ENCODE measurements at regions not wholly inside any gene's neighbourhood (a gene's known extent, or its start where the extent isn't known, plus 50 kb on each side); places are given as distances from the start of the nearest gene placed in this dataset.

DNA sequence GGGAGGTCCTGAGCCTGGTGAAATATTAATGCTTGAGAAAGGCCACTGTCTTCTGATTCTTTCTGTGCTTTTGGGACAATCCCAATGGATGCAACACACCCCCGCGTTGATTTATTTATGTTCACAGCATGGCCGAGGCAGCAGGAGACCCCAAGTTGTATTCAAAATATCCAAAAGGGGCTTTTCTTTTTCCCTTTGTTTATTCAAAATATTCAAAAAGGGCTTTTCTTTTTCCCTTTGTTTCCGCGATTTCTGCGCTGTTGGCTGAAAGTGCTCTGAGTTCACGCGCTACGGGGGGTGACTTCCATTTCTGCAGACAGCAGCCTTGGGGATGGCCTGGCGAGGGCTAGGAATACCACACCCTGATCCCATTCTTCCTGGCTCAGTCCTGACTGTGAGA is 59.5 kb upstream of the PPP2R3B start (continued):
- TF ChIP-seq CTBP2 (IDR thresholded peaks at IDR 0.05; ENCODE audit: borderline replicate concordance, insufficient read depth, insufficient read length, low read length) = no peak
- TF ChIP-seq KDM4A (IDR thresholded peaks at IDR 0.05; ENCODE audit: low read depth, low read length, severe bottlenecking) = no peak
- no peak for TF ChIP-seq CHD2 (IDR thresholded peaks at IDR 0.05; ENCODE audit: low read length)
- TF ChIP-seq CBX8 (IDR thresholded peaks at IDR 0.05; ENCODE audit: borderline replicate concordance, low read depth, low read length) = no peak
- TF ChIP-seq EP300 (IDR thresholded peaks at IDR 0.05; ENCODE audit: borderline replicate concordance in 1 of 2, low read depth in 2 of 2, low read length in 2 of 2) = peak in 1 of 2 experiments; percentile 67; a peak in 1 of 3 replicates
- TF ChIP-seq PHF8 (conservative IDR thresholded peaks at IDR 0.05; ENCODE audit: low read depth, low read length) = no peak
- TF ChIP-seq SUZ12 (IDR thresholded peaks at IDR 0.05; ENCODE audit: low read length) = no peak
- TF ChIP-seq EZH2 (IDR thresholded peaks at IDR 0.05; ENCODE audit: low read depth, low read length, severe bottlenecking) = no peak
- TF ChIP-seq, protein P1, sequence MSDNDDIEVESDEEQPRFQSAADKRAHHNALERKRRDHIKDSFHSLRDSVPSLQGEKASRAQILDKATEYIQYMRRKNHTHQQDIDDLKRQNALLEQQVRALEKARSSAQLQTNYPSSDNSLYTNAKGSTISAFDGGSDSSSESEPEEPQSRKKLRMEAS (IDR thresholded peaks at IDR 0.05) = no peak
- TF ChIP-seq RNF2 (IDR thresholded peaks at IDR 0.05; ENCODE audit: borderline replicate concordance, low read depth, low read length, missing control alignments, poor library complexity, severe bottlenecking) = no peak
- no peak for TF ChIP-seq RXRA (IDR thresholded peaks at IDR 0.05; ENCODE audit: insufficient read depth, low read depth, low read length)
- TF ChIP-seq, protein P2, sequence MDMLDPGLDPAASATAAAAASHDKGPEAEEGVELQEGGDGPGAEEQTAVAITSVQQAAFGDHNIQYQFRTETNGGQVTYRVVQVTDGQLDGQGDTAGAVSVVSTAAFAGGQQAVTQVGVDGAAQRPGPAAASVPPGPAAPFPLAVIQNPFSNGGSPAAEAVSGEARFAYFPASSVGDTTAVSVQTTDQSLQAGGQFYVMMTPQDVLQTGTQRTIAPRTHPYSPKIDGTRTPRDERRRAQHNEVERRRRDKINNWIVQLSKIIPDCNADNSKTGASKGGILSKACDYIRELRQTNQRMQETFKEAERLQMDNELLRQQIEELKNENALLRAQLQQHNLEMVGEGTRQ (IDR thresholded peaks at IDR 0.05; ENCODE audit: low read length) = no peak
- TF ChIP-seq CBX5 (IDR thresholded peaks at IDR 0.05; ENCODE audit: low read depth, low read length) = no peak
- TF ChIP-seq SP1 (IDR thresholded peaks at IDR 0.05; ENCODE audit: low read depth, low read length) = 0 out of 2 replicates have a peak, but pooled peaks have one; percentile 63
- TF ChIP-seq JUND (IDR thresholded peaks at IDR 0.05; ENCODE audit: low read length) = no peak
- TF ChIP-seq, protein P3, sequence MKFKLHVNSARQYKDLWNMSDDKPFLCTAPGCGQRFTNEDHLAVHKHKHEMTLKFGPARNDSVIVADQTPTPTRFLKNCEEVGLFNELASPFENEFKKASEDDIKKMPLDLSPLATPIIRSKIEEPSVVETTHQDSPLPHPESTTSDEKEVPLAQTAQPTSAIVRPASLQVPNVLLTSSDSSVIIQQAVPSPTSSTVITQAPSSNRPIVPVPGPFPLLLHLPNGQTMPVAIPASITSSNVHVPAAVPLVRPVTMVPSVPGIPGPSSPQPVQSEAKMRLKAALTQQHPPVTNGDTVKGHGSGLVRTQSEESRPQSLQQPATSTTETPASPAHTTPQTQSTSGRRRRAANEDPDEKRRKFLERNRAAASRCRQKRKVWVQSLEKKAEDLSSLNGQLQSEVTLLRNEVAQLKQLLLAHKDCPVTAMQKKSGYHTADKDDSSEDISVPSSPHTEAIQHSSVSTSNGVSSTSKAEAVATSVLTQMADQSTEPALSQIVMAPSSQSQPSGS (IDR thresholded peaks at IDR 0.05; ENCODE audit: low read length) = no peak
- TF ChIP-seq HDAC2 (IDR thresholded peaks at IDR 0.05; ENCODE audit: borderline replicate concordance in 1 of 2, low read depth in 2 of 2, low read length in 2 of 2) = peak in 1 of 2 experiments; percentile 72; a peak in 1 of 4 replicates
- TF ChIP-seq SIRT6 (IDR thresholded peaks at IDR 0.05; ENCODE audit: low read length) = no peak
- peak in 1 of 2 experiments; percentile 6; a peak in 1 of 4 replicates for TF ChIP-seq RAD21 (IDR thresholded peaks at IDR 0.05 in 1 of 2, conservative IDR thresholded peaks at IDR 0.05 in 1 of 2; ENCODE audit: low read depth in 2 of 2, low read length in 2 of 2)
- no peak for TF ChIP-seq ZNF274 (IDR thresholded peaks at IDR 0.05; ENCODE audit: borderline replicate concordance, extremely low read depth, low read length)
- 0 out of 2 replicates have a peak, but pooled peaks have one; percentile 19 for TF ChIP-seq TAF1 (IDR thresholded peaks at IDR 0.05; ENCODE audit: low read depth, low read length)
